Panc1 (cell line): ENCODE measurements at regions not wholly inside any gene's neighbourhood (a gene's known extent, or its start where the extent isn't known, plus 50 kb on each side); places are given as distances from the start of the nearest gene placed in this dataset.

Experiments used
- ATAC-seq: fragments of 200-7000 bp; cut with Tn5 transposase; 2 replicates; pipeline ENCODE4 v1.9.1; 2020; ENCODE audit warnings: mild to moderate bottlenecking, moderate library complexity
- BruUV-seq: library from RNA; stranded (reverse); fragments of 400-500 nt; replicated peaks from 2 replicates; lab custom pipeline; 2021; lab: Mats Ljungman, UMichigan
- CTCF ChIA-PET: fragments of 300-600 bp; sonication (Branson Sonifier 250); formaldehyde crosslinking; loops from one replicate; lab custom pipeline; 2022; ENCODE audit warnings: antibody characterized with exemption; lab: Charles Lee
- POLR2A ChIA-PET: fragments of 300-600 bp; sonication (Branson Sonifier 250); formaldehyde crosslinking; loops from one replicate; lab custom pipeline; 2022; ENCODE audit warnings: antibody characterized with exemption; lab: Charles Lee
- DNase-seq: peaks from one replicate; pipeline ENCODE4 v3.0.0-alpha.2; 2010; ENCODE audit warnings: low read depth, low spot score
- H3K27ac ChIP-seq: 2 replicates; pipeline ENCODE4 v1.5.1; 2011; ENCODE audit warnings: mild to moderate bottlenecking, low read length, inconsistent platforms
- H3K27me3 ChIP-seq: fragments of 200-500 bp; sonication (Bioruptor generic); 2 replicates; pipeline ENCODE4 v1.6.0; 2014; ENCODE audit warnings: low read length, inconsistent platforms; ENCODE audit not compliant: control insufficient read depth, insufficient read depth
- H3K36me3 ChIP-seq: fragments of 200-500 bp; sonication (Bioruptor generic); 2 replicates; pipeline ENCODE4 v1.5.1; 2014; ENCODE audit warnings: inconsistent platforms, mild to moderate bottlenecking, low read length, moderate library complexity; ENCODE audit not compliant: control insufficient read depth, insufficient read depth
- H3K4me1 ChIP-seq: 2 replicates; pipeline ENCODE4 v1.5.1; 2011; ENCODE audit warnings: inconsistent platforms, mild to moderate bottlenecking, low read length, moderate library complexity; ENCODE audit not compliant: control insufficient read depth, insufficient read depth
- H3K4me3 ChIP-seq, 2 experiments: 2 replicates each; pipeline ENCODE4 v1.5.1; 2011 to 2012; ENCODE audit warnings: low read depth in 2 of 2, low read length in 2 of 2, mild to moderate bottlenecking in 2 of 2, inconsistent platforms in 1 of 2, moderate library complexity in 1 of 2
- H3K9me3 ChIP-seq: fragments of 200-500 bp; sonication (Bioruptor generic); 2 replicates; pipeline ENCODE4 v1.5.1; 2014; ENCODE audit warnings: low read depth, mild to moderate bottlenecking, inconsistent platforms, low read length, moderate library complexity; ENCODE audit not compliant: control insufficient read depth, insufficient read depth
- CTCF ChIP-seq: fragments of 450-650 bp; IDR thresholded peaks from 2 replicates; pipeline ENCODE4 v1.5.1; 2017; ENCODE audit warnings: mild to moderate bottlenecking
- POLR2AphosphoS5 ChIP-seq: IDR thresholded peaks from 2 replicates; pipeline ENCODE4 v1.6.1; 2012; ENCODE audit warnings: mild to moderate bottlenecking, low read depth, low read length, moderate library complexity
- REST ChIP-seq, 2 experiments: IDR thresholded peaks; 2 replicates each; pipeline ENCODE4 v1.6.1; 2011 to 2012; ENCODE audit warnings: low read depth in 2 of 2, control low read depth in 1 of 2, low read length in 1 of 2, mild to moderate bottlenecking in 1 of 2, moderate library complexity in 1 of 2; ENCODE audit not compliant: insufficient read depth in 1 of 2
- SIN3A ChIP-seq: IDR thresholded peaks from 2 replicates; pipeline ENCODE4 v1.6.1; 2012; ENCODE audit warnings: low read depth, mild to moderate bottlenecking, low read length, moderate library complexity, borderline replicate concordance; ENCODE audit not compliant: insufficient read depth
- TCF7L2 ChIP-seq: IDR thresholded peaks from 2 replicates; pipeline ENCODE4 v1.6.1; 2011; ENCODE audit warnings: mild to moderate bottlenecking, low read depth, low read length, inconsistent platforms
- in situ Hi-C: cut with HindIII; loops from 2 replicates; pipeline ENCODE4 v1.10.0; 2016; ENCODE audit warnings: low sequenced_read_pairs, low pct_unique_long_range_greater_than_20kb
- intact Hi-C: fragments of 100-400 bp; cut with micrococcal nuclease; formaldehyde crosslinking; loops from one replicate; pipeline ENCODE4 v1.10.0; 2022; ENCODE audit not compliant: unreplicated experiment

GRCh38 chr10:78393094-78393493 is 359.4 kb downstream of the RPS24 start:
- no TSS peak for BruUV-seq
- no peak for DNase-seq
- intact Hi-C loops = no loop called here

GRCh38 chr10:78394047-78394446 is 360.4 kb downstream of the RPS24 start:
- CTCF ChIA-PET = no interaction called here
- Histone ChIP-seq H3K27me3 (peaks cover 19% of the 10 kb centered on the region), H3K4me1 (no peaks in the 10 kb centered on the region), H3K9me3 (no peaks in the 10 kb centered on the region), H3K36me3 (no peaks in the 10 kb centered on the region), H3K27ac (no peak overlapping the region), H3K4me3 (no peak overlapping the region)
- in situ Hi-C loops = no loop called here
- intact Hi-C loops = no loop called here
- POLR2A ChIA-PET = no interaction called here
- ATAC-seq (no peak), DNase-seq (no peak)
- BruUV-seq = no TSS peak
- TF ChIP-seq CTCF = no peak
- TF ChIP-seq TCF7L2 = no peak
- no peak for TF ChIP-seq REST (IDR thresholded peaks at IDR 0.05; ENCODE audit: insufficient read depth in 1 of 2, low read depth in 2 of 2, low read length in 1 of 2)
- no peak for TF ChIP-seq POLR2AphosphoS5
- no peak for TF ChIP-seq SIN3A

More at GRCh38 chr10:78393094-78393493, 359.4 kb downstream of the RPS24 start:
- Histone ChIP-seq H3K36me3 (no peaks in the 10 kb centered on the region), H3K27me3 (peaks cover 19% of the 10 kb centered on the region), H3K4me3 (no peak overlapping the region), H3K27ac (no peak overlapping the region), H3K9me3 (no peaks in the 10 kb centered on the region), H3K4me1 (no peaks in the 10 kb centered on the region)
- ATAC-seq = no peak
- TF ChIP-seq CTCF (no peak), TCF7L2 (no peak), REST (IDR thresholded peaks at IDR 0.05; ENCODE audit: insufficient read depth in 1 of 2, low read depth in 2 of 2, low read length in 1 of 2) (no peak), SIN3A (no peak), POLR2AphosphoS5 (no peak)
- in situ Hi-C loops = no loop called here
- ChIA-PET CTCF (no interaction called here), POLR2A (no interaction called here)
